GM12864 (cell line): ENCODE measurements at regions not wholly inside any gene's neighbourhood (a gene's known extent, or its start where the extent isn't known, plus 50 kb on each side); places are given as distances from the start of the nearest gene placed in this dataset.

ENCODE experiments used
- DNase-seq: peaks from one replicate; pipeline ENCODE4 v3.0.0-alpha.2; 2011; ENCODE audit warnings: low read depth
- H3K4me3 ChIP-seq: 2 replicates; pipeline ENCODE4 v1.5.1; 2011; ENCODE audit warnings: mild to moderate bottlenecking, low read depth, low read length, control low read depth
- CTCF ChIP-seq: IDR thresholded peaks from 2 replicates; pipeline ENCODE4 v1.5.1; 2011; ENCODE audit warnings: low read depth, mild to moderate bottlenecking, moderate library complexity, low read length, control low read depth, inconsistent platforms; ENCODE audit errors: missing control alignments

- TF ChIP-seq CTCF: no peak
- no peak for DNase-seq
- H3K4me3 ChIP-seq: no peak overlapping the region
Measured at GRCh38 chr2:7819850-7820249, 862.0 kb upstream of the ID2 start.

GRCh38 chr2:7824211-7824610 lies 857.6 kb upstream of the ID2 start:
- TF ChIP-seq CTCF: no peak
- H3K4me3 ChIP-seq: no peak overlapping the region
- no peak for DNase-seq

- H3K4me3 ChIP-seq: no peak overlapping the region
- peak; percentile 72 for DNase-seq
- no peak for TF ChIP-seq CTCF
Measured at GRCh38 chr2:7825591-7826312, 856.1 kb upstream of the ID2 start.

- H3K4me3 ChIP-seq: no peak overlapping the region
- DNase-seq: no peak
- no peak for TF ChIP-seq CTCF
Measured at GRCh38 chr2:7826656-7827055, 855.2 kb upstream of the ID2 start.

- no peak for DNase-seq
- H3K4me3 ChIP-seq: no peak overlapping the region
- TF ChIP-seq CTCF: no peak
Measured at GRCh38 chr2:7829241-7829640, 852.6 kb upstream of the ID2 start.

GRCh38 chr2:7830616-7831015 lies 851.2 kb upstream of the ID2 start:
- no peak for TF ChIP-seq CTCF
- no peak for DNase-seq
- no peak overlapping the region for H3K4me3 ChIP-seq

GRCh38 chr2:7835151-7835550 lies 846.7 kb upstream of the ID2 start:
- no peak for TF ChIP-seq CTCF
- no peak overlapping the region for H3K4me3 ChIP-seq
- DNase-seq: no peak
